SIG-M5 treated with dmso at 0.1 percent for 504 hours (cell line): ENCODE measurements at regions not wholly inside any gene's neighbourhood (a gene's known extent, or its start where the extent isn't known, plus 50 kb on each side); places are given as distances from the start of the nearest gene placed in this dataset.
"Not testable (repeated sequence)": the region's sequence is repeated elsewhere in the genome, so short reads cannot be mapped to it uniquely, and the experiment has no call there.

Source experiments
- DNase-seq: peaks from one replicate; lab custom pipeline; 2025; ENCODE audit not compliant: unreplicated experiment; lab: John Stamatoyannopoulos, UW

- no peak for DNase-seq
Measured at GRCh38 chr18:2191180-2191790, 380.0 kb downstream of the METTL4 start.

DNA sequence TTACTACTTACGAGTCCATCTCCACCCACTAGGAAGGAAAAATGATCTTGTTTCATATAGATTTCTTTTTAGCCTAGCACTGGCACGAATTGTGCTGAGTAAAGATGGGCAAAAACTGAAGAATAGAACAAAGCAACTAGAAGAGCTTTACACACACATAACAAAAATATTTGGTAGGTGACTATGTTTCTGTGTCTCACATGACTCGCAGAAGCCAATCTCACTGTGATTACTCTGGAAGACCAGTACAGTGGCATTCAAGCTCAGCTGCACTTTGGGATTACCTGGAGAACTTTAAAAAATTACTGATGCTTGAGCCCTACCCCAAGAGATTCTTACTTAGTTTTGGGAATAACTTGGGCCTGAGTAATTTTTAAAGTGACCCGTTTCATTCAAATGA lies 378.7 kb downstream of the METTL4 start:
- no peak for DNase-seq

DNA sequence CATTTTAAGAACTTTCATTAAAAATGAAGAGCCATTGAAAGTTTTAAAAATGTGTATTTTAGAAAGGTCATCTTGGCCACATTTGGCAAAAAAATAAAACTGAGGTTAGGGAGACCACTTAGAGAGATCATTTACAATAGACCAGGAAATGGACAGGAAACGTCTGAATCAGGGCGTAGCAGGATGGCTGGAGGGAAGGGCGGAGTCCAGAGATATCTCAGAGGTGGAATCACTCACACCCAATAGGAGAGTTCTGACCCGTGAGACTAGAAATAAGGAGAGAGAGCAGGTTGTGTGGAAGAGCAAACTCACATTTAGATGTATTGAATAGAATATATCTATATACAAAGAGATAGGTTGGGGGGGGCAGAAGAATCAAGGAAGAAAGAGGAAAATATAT lies 373.4 kb downstream of the METTL4 start:
- DNase-seq: no peak

DNA sequence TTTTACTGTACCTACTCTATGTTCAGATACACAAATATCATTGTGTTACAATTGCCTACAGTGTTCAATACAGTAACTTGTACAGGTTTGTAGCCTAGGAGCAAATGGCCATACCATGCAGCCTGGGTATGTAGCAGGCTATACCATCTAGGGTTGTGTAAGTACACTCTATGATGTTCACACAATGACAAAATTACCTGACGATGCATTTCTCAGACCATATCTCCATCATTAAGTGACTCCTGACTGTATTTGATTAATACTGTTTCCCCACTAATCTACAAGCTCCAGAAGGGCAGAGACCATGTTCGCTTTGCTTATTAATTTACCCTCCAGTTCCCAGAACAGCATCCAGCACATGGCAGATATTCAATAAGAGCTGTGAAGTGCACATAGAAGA lies 372.2 kb downstream of the METTL4 start:
- DNase-seq: no peak

DNA sequence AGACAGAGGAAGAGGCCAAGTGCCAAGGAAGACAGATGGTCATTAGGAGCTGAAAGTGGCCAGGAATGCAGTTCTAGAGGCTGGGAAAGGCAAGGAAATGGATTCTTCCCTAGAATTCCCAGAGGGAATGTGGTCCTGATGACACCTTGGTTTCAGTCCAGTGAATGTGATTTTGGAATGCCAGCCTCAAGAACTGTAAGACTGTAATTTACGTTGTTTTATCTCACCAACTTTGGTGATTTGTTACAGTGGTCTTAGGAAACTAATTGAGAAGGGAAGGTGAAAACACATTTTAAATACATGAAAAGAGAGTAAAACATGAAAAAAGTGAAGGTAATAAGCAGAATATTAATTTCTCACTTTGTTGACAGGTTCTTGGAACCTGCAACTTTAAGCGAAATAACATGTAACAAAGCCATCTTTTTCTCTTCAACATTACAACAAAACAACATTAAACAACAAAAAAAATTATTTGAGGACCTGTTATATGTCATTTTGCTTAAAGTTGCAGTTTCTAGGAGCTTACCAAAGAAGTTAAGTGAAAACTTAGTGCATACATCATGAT lies 370.2 kb downstream of the METTL4 start:
- no peak for DNase-seq

DNA sequence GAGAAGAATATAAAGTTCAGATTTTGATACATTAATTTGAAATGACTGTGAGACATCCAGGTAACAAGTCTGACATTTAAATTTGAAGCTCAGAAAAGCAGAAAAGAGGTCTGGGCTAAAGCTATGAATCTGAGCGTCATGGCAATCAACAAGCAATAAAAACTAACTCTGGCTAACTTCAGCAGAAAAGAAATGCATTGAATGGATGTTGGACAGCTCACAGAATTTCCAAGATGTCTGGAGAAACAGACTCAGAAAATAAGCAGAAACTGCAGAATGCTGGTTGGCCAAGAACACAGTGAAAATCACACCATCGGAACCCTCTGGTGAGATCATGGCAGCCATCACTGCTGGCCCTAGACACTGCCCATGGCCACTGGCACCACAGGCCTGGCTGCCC lies 366.6 kb downstream of the METTL4 start:
- no peak for DNase-seq

DNA sequence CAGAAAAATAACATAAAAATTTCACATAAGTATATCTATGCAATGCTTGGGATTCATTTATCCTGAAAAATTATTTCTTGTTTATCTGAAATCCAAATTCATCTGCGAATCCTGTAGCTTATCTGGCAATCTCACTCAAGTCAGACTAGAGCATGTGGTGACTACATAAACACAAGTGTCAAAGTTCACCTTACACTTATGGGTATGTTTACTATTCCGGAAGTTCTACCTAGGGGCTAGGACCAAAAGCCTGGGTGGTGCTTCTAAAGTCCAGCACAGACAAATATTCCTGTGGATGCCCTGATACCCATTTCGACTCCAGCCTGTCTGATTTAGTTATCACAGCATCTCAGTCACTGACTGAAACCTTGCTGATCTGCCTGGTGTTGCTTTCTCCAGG lies 364.0 kb downstream of the METTL4 start:
- no peak for DNase-seq

GRCh38 chr18:2212598-2213205 lies 358.6 kb downstream of the METTL4 start:
- no peak for DNase-seq

DNA sequence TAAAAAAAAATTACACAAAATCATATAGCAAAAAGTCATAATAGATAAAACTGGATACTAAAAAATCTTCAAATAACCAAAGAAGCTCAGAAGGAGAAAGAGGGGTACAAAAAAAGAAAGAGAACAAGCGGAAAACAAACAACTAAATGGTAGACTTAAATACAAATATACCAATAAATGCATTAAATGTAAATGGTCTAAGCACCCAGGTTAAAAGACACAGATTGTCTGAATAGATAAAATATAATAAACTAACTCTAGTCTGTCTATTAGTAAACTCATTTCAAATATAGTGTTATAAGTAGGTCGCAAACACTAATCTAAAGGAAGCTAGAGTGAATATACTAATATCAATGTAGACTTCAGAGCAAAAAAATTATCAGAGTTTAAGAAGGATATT lies 357.4 kb downstream of the METTL4 start:
- no peak for DNase-seq

- no peak for DNase-seq
Measured at GRCh38 chr18:2217356-2217755, 353.9 kb downstream of the METTL4 start.

DNA sequence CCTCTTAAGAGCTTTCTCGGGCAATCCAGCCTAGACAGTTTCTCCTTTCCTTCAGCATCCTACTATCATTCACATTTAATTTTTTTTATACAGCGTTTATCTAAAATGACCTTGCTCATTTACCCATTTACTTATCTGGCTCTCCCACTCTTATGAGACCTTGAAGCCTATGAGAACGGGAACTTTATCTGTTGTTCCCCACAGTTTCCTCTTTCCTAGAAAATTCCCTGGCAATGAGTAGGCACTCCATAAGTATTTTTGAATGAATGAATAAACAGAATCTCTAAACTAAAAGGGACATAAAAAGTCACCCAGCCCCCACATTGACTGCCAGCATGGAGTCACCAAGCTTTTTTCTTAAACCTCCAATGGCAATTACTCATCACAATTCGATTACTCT lies 353.2 kb downstream of the METTL4 start:
- no peak for DNase-seq

DNA sequence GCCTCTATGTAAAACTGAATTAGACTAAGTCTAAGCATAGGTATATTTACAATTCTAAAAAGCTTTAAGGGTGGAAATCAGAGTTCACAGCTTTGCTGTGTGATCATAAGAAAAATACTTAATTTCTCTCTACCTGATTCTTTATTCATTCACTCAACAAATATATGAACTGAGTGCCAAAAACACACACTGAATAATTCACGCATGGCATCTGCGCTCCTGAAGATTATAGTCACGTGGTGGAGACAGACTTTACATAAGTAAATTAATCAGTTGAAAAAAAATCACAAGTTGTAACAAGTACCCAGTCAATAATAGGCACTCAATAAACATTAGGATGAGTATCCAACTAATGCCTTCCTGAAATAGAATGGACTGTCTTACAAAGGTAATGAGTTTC lies 351.6 kb downstream of the METTL4 start:
- no peak for DNase-seq

DNA sequence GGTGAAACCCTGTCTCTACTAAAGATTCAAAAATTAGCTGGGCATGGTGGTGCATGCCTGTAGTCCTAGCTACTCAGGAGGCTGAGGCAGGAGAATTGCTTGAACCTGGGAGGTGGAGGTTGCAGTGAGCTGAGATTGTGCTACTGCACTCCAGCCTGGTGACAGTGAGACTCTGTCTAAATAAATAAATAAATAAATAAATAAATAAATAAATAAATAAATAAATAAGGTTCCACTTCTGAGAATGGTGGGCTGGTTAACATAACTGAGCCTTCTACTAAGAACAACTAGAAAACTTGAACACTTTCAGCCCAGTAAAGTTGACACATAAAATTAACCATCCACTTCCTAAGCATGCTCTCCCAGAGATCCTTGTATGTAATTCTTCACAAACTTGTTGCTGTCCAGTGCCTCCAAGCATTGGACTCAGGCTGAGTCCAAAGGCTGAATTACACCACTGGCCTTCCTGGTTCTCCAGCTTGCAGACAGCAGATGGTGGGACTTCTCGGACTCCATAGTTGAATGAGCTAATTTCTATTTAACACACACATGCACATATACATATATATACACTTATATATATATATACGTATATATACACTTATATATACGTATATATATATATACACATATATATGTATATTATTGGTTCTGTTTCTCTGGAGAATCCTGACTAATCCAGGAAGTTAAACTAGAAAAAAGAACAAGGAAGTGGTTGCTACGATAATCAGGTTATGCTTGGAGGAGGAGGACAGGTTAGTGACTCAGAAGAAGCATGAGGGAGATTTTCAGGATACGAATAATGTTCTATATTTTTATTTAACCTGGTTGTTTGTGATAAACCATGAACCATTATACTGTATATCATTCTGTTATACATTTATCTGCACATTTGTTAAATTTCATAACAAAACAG lies 348.8 kb downstream of the METTL4 start:
- DNase-seq: peak; percentile 5

GRCh38 chr18:2223449-2223848 lies 347.9 kb downstream of the METTL4 start:
- no peak for DNase-seq

- peak; percentile 2 for DNase-seq
Measured at GRCh38 chr18:2223849-2224248, 347.5 kb downstream of the METTL4 start.

- no peak for DNase-seq
Measured at GRCh38 chr18:2236232-2236631, 335.1 kb downstream of the METTL4 start.

GRCh38 chr18:2237706-2238105 lies 333.6 kb downstream of the METTL4 start:
- DNase-seq: no peak

DNA sequence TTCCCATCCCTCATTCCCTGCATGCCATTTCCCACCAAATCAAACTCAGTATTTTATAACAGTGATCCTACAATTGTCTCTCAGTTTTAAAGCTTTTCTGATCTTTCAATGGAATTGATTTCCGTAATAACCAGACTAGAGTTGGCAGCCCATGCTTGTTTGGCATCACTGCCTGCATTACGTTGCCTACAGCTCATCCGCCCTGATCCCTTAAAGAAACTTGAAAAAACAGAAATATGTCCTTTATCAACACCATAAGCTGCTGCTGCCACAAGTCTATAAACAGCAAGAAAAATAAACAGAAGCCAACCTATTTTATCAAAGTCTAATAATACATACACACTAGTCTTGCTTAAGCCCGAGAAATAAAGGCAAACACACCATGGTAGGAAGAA lies 331.0 kb downstream of the METTL4 start:
- no peak for DNase-seq

DNA sequence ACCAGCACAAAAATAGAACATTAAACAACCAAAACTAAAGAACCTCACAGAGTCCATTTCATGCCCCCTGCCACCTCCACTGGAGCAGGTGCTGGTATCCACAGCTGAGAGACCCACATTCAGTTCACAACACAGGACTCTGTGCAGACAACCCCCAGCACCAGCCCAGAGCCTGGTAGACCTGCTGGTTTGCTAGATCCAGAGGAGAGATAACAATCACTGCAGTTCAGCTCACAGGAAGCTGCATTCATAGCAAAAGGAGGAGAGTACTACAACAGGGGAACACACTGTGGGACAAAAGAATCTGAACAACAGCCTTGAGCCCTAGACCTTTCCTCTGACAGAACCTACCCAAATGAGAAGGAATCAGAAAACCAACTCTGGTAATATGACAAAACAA lies 326.7 kb downstream of the METTL4 start:
- DNase-seq: no peak

DNA sequence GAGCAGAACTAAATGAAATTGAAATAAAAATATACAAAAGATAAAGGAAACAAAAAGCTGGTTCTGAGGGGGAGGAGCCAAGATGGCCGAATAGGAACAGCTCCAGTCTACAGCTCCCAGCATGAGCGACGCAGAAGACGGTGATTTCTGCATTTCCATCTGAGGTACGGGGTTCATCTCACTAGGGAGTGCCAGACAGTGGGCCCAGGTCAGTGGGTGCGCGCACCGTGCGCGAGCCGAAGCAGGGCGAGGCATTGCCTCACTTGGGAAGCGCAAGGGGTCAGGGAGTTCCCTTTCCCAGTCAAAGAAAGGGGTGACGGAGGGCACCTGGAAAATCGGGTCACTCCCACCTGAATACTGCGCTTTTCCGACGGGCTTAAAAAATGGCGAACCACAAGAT lies 324.2 kb downstream of the METTL4 start:
- DNase-seq: not testable (repeated sequence)

- DNase-seq: no peak
Measured at GRCh38 chr18:2254977-2255376, 316.3 kb downstream of the METTL4 start.

- no peak for DNase-seq
Measured at GRCh38 chr18:2256577-2256976, 314.7 kb downstream of the METTL4 start.
